SU-DHL-6 (cell line): ENCODE measurements at regions not wholly inside any gene's neighbourhood (a gene's known extent, or its start where the extent isn't known, plus 50 kb on each side); places are given as distances from the start of the nearest gene placed in this dataset.

ENCODE experiments used
- H2AFZ ChIP-seq: fragments of 200-600 bp; sonication (generic); 2 replicates; pipeline ENCODE4 v1.6.1; 2014; ENCODE audit warnings: low read depth, mild to moderate bottlenecking, moderate library complexity, mixed read lengths, antibody characterized with exemption, low read length; ENCODE audit not compliant: severe bottlenecking
- H3F3A ChIP-seq: fragments of 200-600 bp; shearing (Covaris generic); 2 replicates; pipeline ENCODE4 v1.6.0; 2016; ENCODE audit warnings: antibody characterized with exemption, mild to moderate bottlenecking; ENCODE audit not compliant: insufficient read depth
- H3K27ac ChIP-seq: fragments of 200-600 bp; sonication (generic); 2 replicates; pipeline ENCODE4 v1.5.1; 2016; ENCODE audit warnings: low read depth, mild to moderate bottlenecking, low read length, moderate library complexity, mixed read lengths
- H3K27me3 ChIP-seq: fragments of 200-600 bp; sonication (generic), shearing (Covaris generic); 2 replicates; pipeline ENCODE4 v1.6.0; 2014; ENCODE audit warnings: mild to moderate bottlenecking, low read length
- H3K36me3 ChIP-seq: fragments of 200-600 bp; sonication (generic); 2 replicates; pipeline ENCODE4 v1.6.1; 2014; ENCODE audit warnings: mild to moderate bottlenecking, low read length, mixed read lengths
- H3K4me2 ChIP-seq: fragments of 300-600, 200-600 bp; shearing (Covaris generic), sonication (generic); 2 replicates; pipeline ENCODE4 v1.6.0; 2014; ENCODE audit warnings: low read length, low read depth, mild to moderate bottlenecking; ENCODE audit not compliant: poor library complexity, severe bottlenecking
- H3K4me3 ChIP-seq: fragments of 200-600 bp; sonication (generic); 2 replicates; pipeline ENCODE4 v1.5.1; 2014; ENCODE audit warnings: antibody characterized with exemption, low read length, mild to moderate bottlenecking, mixed read lengths; ENCODE audit not compliant: insufficient read depth, poor library complexity, severe bottlenecking
- H3K79me2 ChIP-seq: fragments of 200-600 bp; sonication (generic); 2 replicates; pipeline ENCODE4 v1.6.1; 2014; ENCODE audit warnings: mild to moderate bottlenecking, low read length, moderate library complexity; ENCODE audit not compliant: insufficient read depth
- H3K9ac ChIP-seq: fragments of 200-600 bp; sonication (generic); 2 replicates; pipeline ENCODE4 v1.7.0; 2014; ENCODE audit warnings: mild to moderate bottlenecking, low read length
- H3K9me2 ChIP-seq: fragments of 200-600 bp; sonication (generic); replicated peaks from 2 replicates; pipeline ENCODE4 v1.6.1; 2014; ENCODE audit warnings: low read length; ENCODE audit not compliant: insufficient read depth
- H3K9me3 ChIP-seq: fragments of 200-600 bp; sonication (generic); 2 replicates; pipeline ENCODE4 v1.6.1; 2014; ENCODE audit warnings: low read length, mixed read lengths; ENCODE audit not compliant: insufficient read depth
- H4K20me1 ChIP-seq: fragments of 200-600 bp; sonication (generic); 2 replicates; pipeline ENCODE4 v1.6.1; 2014; ENCODE audit warnings: low read depth, mild to moderate bottlenecking, antibody characterized with exemption, low read length, moderate library complexity, mixed read lengths
- CTCF ChIP-seq: fragments of 200-600 bp; sonication (generic); IDR thresholded peaks from one replicate; pipeline ENCODE4 v1.5.1; 2017; ENCODE audit warnings: antibody characterized with exemption, mild to moderate bottlenecking, low read length, moderate library complexity; ENCODE audit not compliant: insufficient read depth, poor library complexity, severe bottlenecking
- EZH2phosphoT487 ChIP-seq: fragments of 200-600 bp; sonication (generic), shearing (Covaris generic); conservative IDR thresholded peaks from 2 replicates; pipeline ENCODE4 v1.6.1; 2018; ENCODE audit warnings: mild to moderate bottlenecking, antibody characterized with exemption, low read length, moderate library complexity, mixed read lengths

DNA sequence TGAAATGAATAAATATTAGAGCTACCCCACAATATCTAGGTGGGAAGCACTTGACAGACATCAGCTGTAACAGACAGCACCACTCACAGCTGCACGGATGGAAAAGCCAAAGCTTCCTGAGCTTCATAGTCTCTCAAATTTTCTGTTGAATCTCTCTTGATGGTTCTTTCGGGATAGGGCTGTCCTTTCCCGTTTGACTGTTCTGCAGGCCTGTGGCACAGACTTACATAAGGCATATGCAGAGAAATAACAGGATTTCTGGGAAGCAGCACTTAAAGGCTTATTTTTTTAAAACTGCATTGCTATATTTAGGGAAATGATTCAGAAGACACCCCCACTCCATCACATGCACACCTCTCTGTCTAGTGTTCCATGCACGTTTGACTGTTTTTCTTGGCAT is 77.5 kb downstream of the ZNF648 start:
- Histone ChIP-seq H2AFZ (no peak overlapping the region), H4K20me1 (no peaks in the 10 kb centered on the region), H3K27me3 (no peaks in the 10 kb centered on the region), H3F3A (no peaks in the 10 kb centered on the region), H3K9me2 (no peaks in the 10 kb centered on the region), H3K9me3 (no peaks in the 10 kb centered on the region), H3K4me3 (no peak overlapping the region), H3K9ac (no peak overlapping the region), H3K4me2 (no peak overlapping the region), H3K79me2 (no peaks in the 10 kb centered on the region), H3K36me3 (no peaks in the 10 kb centered on the region), H3K27ac (no peak overlapping the region)
- no peak for TF ChIP-seq EZH2phosphoT487
- no peak for TF ChIP-seq CTCF

DNA sequence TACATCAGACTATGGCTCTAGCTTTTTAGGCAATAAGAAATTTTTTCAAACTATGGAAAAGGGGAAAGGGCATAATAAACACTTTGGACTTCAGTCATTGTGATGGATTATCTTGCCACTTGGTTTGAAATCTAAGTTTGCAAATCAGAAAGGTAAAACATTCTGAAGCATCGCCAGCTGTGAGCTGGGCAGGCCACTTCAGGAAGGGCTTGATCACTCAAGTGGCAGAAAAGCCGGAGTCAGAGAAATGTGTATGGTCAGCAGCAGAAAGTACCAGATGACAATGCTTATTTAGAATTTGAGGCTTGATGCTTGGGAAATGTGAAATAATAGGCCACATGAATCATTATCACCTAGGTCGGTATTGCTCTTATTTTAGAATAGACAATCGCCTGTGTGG is 79.7 kb downstream of the ZNF648 start:
- Histone ChIP-seq H3K27me3 (no peaks in the 10 kb centered on the region), H3K27ac (no peak overlapping the region), H3K4me3 (no peak overlapping the region), H2AFZ (no peak overlapping the region), H4K20me1 (no peaks in the 10 kb centered on the region), H3K9me3 (no peaks in the 10 kb centered on the region), H3K36me3 (no peaks in the 10 kb centered on the region), H3K4me2 (no peak overlapping the region), H3F3A (no peaks in the 10 kb centered on the region), H3K79me2 (no peaks in the 10 kb centered on the region), H3K9me2 (no peaks in the 10 kb centered on the region), H3K9ac (no peak overlapping the region)
- no peak for TF ChIP-seq CTCF
- no peak for TF ChIP-seq EZH2phosphoT487

- H4K20me1 ChIP-seq: no peaks in the 10 kb centered on the region
- H3K4me2 ChIP-seq: no peak overlapping the region
- no peak overlapping the region for H3K4me3 ChIP-seq
- H3K27ac ChIP-seq: no peak overlapping the region
- no peaks in the 10 kb centered on the region for H3K79me2 ChIP-seq
- no peak overlapping the region for H3K9ac ChIP-seq
- TF ChIP-seq CTCF: no peak
- TF ChIP-seq EZH2phosphoT487: no peak
- no peaks in the 10 kb centered on the region for H3K9me2 ChIP-seq
- H2AFZ ChIP-seq: no peak overlapping the region
- no peaks in the 10 kb centered on the region for H3K36me3 ChIP-seq
- no peaks in the 10 kb centered on the region for H3F3A ChIP-seq
- no peaks in the 10 kb centered on the region for H3K9me3 ChIP-seq
- H3K27me3 ChIP-seq: no peaks in the 10 kb centered on the region
These were observed 89.3 kb downstream of the ZNF648 start for GRCh38 chr1:181972256-181972655.

GRCh38 chr1:181971424-181971823 is 90.1 kb downstream of the ZNF648 start:
- Histone ChIP-seq H3K4me2 (no peak overlapping the region), H3K36me3 (no peaks in the 10 kb centered on the region), H3K9ac (no peak overlapping the region)

More at GRCh38 chr1:181971424-181971823, 90.1 kb downstream of the ZNF648 start:
- no peaks in the 10 kb centered on the region for H3K9me2 ChIP-seq
- no peak for TF ChIP-seq CTCF
- TF ChIP-seq EZH2phosphoT487: no peak
- no peaks in the 10 kb centered on the region for H4K20me1 ChIP-seq
- H2AFZ ChIP-seq: no peak overlapping the region
- H3K79me2 ChIP-seq: no peaks in the 10 kb centered on the region
- H3K27ac ChIP-seq: no peak overlapping the region
- no peaks in the 10 kb centered on the region for H3F3A ChIP-seq
- H3K4me3 ChIP-seq: no peak overlapping the region
- no peaks in the 10 kb centered on the region for H3K9me3 ChIP-seq
- H3K27me3 ChIP-seq: no peaks in the 10 kb centered on the region
